Neural progenitor cell (in vitro differentiated cells): ENCODE measurements at regions not wholly inside any gene's neighbourhood (a gene's known extent, or its start where the extent isn't known, plus 50 kb on each side); places are given as distances from the start of the nearest gene placed in this dataset.

Source experiments
- EZH2 ChIP-seq: fragments of 200-600 bp; sonication (generic); IDR thresholded peaks from 2 replicates; pipeline ENCODE4 v1.6.1; 2017; ENCODE audit warnings: antibody characterized with exemption, mild to moderate bottlenecking, moderate library complexity
- EZH2phosphoT487 ChIP-seq: fragments of 200-600 bp; sonication (generic); IDR thresholded peaks from 2 replicates; pipeline ENCODE4 v1.6.1; 2017; ENCODE audit warnings: antibody characterized with exemption
- TF ChIP-seq, protein P1 (sequence below): fragments of 200-600 bp; sonication (generic); IDR thresholded peaks from 2 replicates; pipeline ENCODE4 v1.5.1; 2017; ENCODE audit warnings: antibody characterized with exemption, mild to moderate bottlenecking

DNA sequence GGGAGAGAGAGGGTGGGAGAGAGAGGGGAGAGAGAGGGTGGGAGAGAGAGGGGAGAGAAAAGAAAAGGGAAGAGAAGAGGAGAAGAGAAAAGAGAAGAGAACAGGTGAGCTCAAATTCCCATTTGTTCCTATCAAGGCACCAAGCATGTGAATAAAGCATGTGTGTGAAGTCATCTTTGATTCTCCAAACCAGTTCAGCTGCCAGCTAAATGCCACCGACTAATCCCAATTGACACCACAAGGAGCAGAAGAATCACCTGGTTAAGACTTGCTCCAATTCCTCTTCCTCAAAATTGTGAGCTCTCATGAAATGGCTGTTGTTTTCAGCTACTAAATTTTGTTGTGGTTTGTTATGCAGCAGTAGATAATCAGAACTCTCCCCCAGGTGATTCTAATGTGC, 188.9 kb downstream of the TMX1 start:
- TF ChIP-seq, protein P1, sequence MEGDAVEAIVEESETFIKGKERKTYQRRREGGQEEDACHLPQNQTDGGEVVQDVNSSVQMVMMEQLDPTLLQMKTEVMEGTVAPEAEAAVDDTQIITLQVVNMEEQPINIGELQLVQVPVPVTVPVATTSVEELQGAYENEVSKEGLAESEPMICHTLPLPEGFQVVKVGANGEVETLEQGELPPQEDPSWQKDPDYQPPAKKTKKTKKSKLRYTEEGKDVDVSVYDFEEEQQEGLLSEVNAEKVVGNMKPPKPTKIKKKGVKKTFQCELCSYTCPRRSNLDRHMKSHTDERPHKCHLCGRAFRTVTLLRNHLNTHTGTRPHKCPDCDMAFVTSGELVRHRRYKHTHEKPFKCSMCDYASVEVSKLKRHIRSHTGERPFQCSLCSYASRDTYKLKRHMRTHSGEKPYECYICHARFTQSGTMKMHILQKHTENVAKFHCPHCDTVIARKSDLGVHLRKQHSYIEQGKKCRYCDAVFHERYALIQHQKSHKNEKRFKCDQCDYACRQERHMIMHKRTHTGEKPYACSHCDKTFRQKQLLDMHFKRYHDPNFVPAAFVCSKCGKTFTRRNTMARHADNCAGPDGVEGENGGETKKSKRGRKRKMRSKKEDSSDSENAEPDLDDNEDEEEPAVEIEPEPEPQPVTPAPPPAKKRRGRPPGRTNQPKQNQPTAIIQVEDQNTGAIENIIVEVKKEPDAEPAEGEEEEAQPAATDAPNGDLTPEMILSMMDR: no peak
- no peak for TF ChIP-seq EZH2
- TF ChIP-seq EZH2phosphoT487: no peak
